Cardiac muscle cell (in vitro differentiated cells and primary cell): ENCODE measurements at regions not wholly inside any gene's neighbourhood (a gene's known extent, or its start where the extent isn't known, plus 50 kb on each side); places are given as distances from the start of the nearest gene placed in this dataset.
"Not testable (repeated sequence)": the region's sequence is repeated elsewhere in the genome, so short reads cannot be mapped to it uniquely, and the experiment has no call there.

Source experiments
- DNase-seq, 2 donors: peaks; one replicate each; pipeline versions ENCODE4 v3.0.0 to v3.0.0-alpha.2; 2010 to 2017; ENCODE audit warnings: low read depth in 1 of 2, low spot score in 1 of 2
- H3K27ac ChIP-seq: fragments of 200-600 bp; sonication (generic); 2 replicates; pipeline ENCODE4 v1.5.1; 2016
- H3K27me3 ChIP-seq: fragments of 200-600 bp; sonication (generic); 2 replicates; pipeline ENCODE4 v1.6.0; 2016; ENCODE audit warnings: control low read depth
- H3K36me3 ChIP-seq: fragments of 200-600 bp; sonication (generic); 2 replicates; pipeline ENCODE4 v1.5.1; 2016; ENCODE audit warnings: control low read depth
- H3K4me1 ChIP-seq: fragments of 200-600 bp; sonication (generic); 2 replicates; pipeline ENCODE4 v1.8.1; 2017; ENCODE audit warnings: low read depth, mild to moderate bottlenecking, mixed run types
- H3K4me3 ChIP-seq: fragments of 200-600 bp; sonication (generic); 2 replicates; pipeline ENCODE4 v1.5.1; 2016; ENCODE audit warnings: mild to moderate bottlenecking
- H3K9me3 ChIP-seq: fragments of 200-600 bp; sonication (generic); 2 replicates; pipeline ENCODE4 v1.5.1; 2017; ENCODE audit warnings: low read depth, mild to moderate bottlenecking, control low read depth
- CTCF ChIP-seq: IDR thresholded peaks from 2 replicates; pipeline ENCODE4 v1.5.1; 2012; ENCODE audit warnings: low read depth, mild to moderate bottlenecking, low read length

GRCh38 chr2:153404792-153405191, 73.8 kb downstream of the RPRM start:
- no peak for TF ChIP-seq CTCF
- Histone ChIP-seq H3K27ac (no peak overlapping the region), H3K4me3 (no peak overlapping the region), H3K27me3 (no peaks in the 10 kb centered on the region), H3K4me1 (no peaks in the 10 kb centered on the region), H3K9me3 (no peaks in the 10 kb centered on the region), H3K36me3 (no peaks in the 10 kb centered on the region)
- DNase-seq, result no peak

GRCh38 chr2:153403940-153404339, 74.6 kb downstream of the RPRM start:
- Histone ChIP-seq H3K9me3 (no peaks in the 10 kb centered on the region), H3K4me3 (peak overlapping the region; percentile 19), H3K27ac (no peak overlapping the region), H3K36me3 (no peaks in the 10 kb centered on the region), H3K4me1 (no peaks in the 10 kb centered on the region), H3K27me3 (no peaks in the 10 kb centered on the region)
- DNase-seq, result no peak
- TF ChIP-seq CTCF, result no peak

- peak in 1 of 2 donors; percentile 6 for DNase-seq
- H3K4me1 ChIP-seq, H3K9me3 ChIP-seq, H3K27me3 ChIP-seq, H3K27ac ChIP-seq, H3K36me3 ChIP-seq: not testable (repeated sequence)
- peak overlapping the region; percentile 19 for H3K4me3 ChIP-seq
Observed at GRCh38 chr2:153403352-153403751, 75.2 kb downstream of the RPRM start.

- no peaks in the 10 kb centered on the region for H3K9me3 ChIP-seq
- no peak overlapping the region for H3K4me3 ChIP-seq
- H3K27me3 ChIP-seq, result no peaks in the 10 kb centered on the region
- no peak for TF ChIP-seq CTCF
- no peaks in the 10 kb centered on the region for H3K36me3 ChIP-seq
- no peaks in the 10 kb centered on the region for H3K4me1 ChIP-seq
- DNase-seq, result no peak
- H3K27ac ChIP-seq, result no peak overlapping the region
Observed at GRCh38 chr2:153394686-153395085, 83.9 kb downstream of the RPRM start.

- Histone ChIP-seq H3K27me3 (no peaks in the 10 kb centered on the region), H3K4me3 (no peak overlapping the region), H3K27ac (no peak overlapping the region), H3K36me3 (no peaks in the 10 kb centered on the region), H3K9me3 (no peaks in the 10 kb centered on the region), H3K4me1 (no peaks in the 10 kb centered on the region)
- TF ChIP-seq CTCF, result no peak
- no peak for DNase-seq
Observed at GRCh38 chr2:153394247-153394646, 84.3 kb downstream of the RPRM start.

GRCh38 chr2:153393518-153393917, 85.0 kb downstream of the RPRM start:
- DNase-seq, result no peak
- Histone ChIP-seq H3K4me1 (no peaks in the 10 kb centered on the region), H3K36me3 (no peaks in the 10 kb centered on the region), H3K27ac (no peak overlapping the region), H3K9me3 (no peaks in the 10 kb centered on the region), H3K27me3 (no peaks in the 10 kb centered on the region), H3K4me3 (no peak overlapping the region)
- TF ChIP-seq CTCF, result no peak
